ENCODE measurements at regions not wholly inside any gene's neighbourhood (a gene's known extent, or its start where the extent isn't known, plus 50 kb on each side); places are given as distances from the start of the nearest gene placed in this dataset.

DNA sequence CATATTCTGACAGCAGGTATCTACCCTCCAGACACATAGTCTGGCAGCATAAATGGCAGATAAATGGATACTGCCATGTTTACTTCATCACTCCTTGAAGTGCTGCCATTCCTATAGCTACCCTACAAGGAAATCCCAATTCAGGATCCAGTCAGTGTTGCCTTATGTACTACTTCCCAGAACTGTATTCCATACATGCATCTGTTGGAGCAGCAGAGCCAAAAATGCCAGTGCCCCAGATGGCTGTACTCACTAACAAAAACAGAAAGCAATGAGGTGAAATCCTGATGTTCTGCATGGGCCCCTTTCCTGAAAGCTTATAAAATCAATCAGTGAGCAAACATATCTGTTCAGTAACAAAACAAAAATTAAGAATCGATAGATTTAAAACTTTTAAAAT lies 490.0 kb upstream of the COX7C start:
- TF ChIP-seq, protein P1, sequence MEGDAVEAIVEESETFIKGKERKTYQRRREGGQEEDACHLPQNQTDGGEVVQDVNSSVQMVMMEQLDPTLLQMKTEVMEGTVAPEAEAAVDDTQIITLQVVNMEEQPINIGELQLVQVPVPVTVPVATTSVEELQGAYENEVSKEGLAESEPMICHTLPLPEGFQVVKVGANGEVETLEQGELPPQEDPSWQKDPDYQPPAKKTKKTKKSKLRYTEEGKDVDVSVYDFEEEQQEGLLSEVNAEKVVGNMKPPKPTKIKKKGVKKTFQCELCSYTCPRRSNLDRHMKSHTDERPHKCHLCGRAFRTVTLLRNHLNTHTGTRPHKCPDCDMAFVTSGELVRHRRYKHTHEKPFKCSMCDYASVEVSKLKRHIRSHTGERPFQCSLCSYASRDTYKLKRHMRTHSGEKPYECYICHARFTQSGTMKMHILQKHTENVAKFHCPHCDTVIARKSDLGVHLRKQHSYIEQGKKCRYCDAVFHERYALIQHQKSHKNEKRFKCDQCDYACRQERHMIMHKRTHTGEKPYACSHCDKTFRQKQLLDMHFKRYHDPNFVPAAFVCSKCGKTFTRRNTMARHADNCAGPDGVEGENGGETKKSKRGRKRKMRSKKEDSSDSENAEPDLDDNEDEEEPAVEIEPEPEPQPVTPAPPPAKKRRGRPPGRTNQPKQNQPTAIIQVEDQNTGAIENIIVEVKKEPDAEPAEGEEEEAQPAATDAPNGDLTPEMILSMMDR (IDR thresholded peaks at IDR 0.05; ENCODE audit: unreplicated experiment), result no peak
- Mint-ChIP-seq H3K4me3 (ENCODE audit: unreplicated experiment) (no peak overlapping the region), H3K9me3 (ENCODE audit: unreplicated experiment) (no peaks in the 10 kb centered on the region), H3K27ac (ENCODE audit: low read depth, unreplicated experiment) (no peak overlapping the region), H3K4me1 (ENCODE audit: insufficient read depth, unreplicated experiment) (no peaks in the 10 kb centered on the region), H3K27me3 (ENCODE audit: insufficient read depth, unreplicated experiment) (peaks cover 11% of the 10 kb centered on the region), H3K36me3 (ENCODE audit: insufficient read depth, unreplicated experiment) (no peaks in the 10 kb centered on the region)
- BruUV-seq (replicated peaks), result no TSS peak
- DNase-seq (ENCODE audit: unreplicated experiment), result no peak
- CTCF ChIA-PET, result interaction anchor here (0.6 kb wide), 2 partner anchors 112 to 1305 kb away, joined by 3 read pairs; no protein-coding TSS in a partner anchor
- intact Hi-C loops (cut with micrococcal nuclease), result no loop called here
- POLR2A ChIA-PET, result interaction anchor here (0.7 kb wide), 1 partner anchor 1777 kb away, joined by 3 read pairs; no protein-coding TSS in a partner anchor

DNA sequence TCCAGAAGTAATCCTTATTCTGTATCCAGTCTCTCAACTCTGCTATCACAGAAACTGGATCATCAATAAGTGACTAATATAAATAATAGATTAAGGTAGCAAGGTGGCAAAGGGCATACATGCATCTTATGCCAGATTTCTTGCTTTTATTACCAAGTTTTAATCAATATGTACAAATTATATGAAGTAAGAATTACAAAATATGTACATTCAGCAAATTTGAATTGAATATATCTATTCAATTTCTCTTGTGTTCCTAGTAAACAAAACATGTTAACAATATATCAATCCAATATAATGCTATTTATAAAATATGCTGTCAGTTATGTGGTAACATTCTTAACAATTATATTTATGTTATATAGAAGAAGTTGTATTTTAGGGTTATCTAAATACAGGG lies 488.7 kb upstream of the COX7C start:
- Mint-ChIP-seq H3K9me3 (ENCODE audit: unreplicated experiment) (no peaks in the 10 kb centered on the region), H3K36me3 (ENCODE audit: insufficient read depth, unreplicated experiment) (no peaks in the 10 kb centered on the region), H3K27ac (ENCODE audit: low read depth, unreplicated experiment) (no peak overlapping the region), H3K4me1 (ENCODE audit: insufficient read depth, unreplicated experiment) (no peaks in the 10 kb centered on the region), H3K4me3 (ENCODE audit: unreplicated experiment) (no peak overlapping the region), H3K27me3 (ENCODE audit: insufficient read depth, unreplicated experiment) (peaks cover 11% of the 10 kb centered on the region)
- intact Hi-C loops (cut with micrococcal nuclease), result no loop called here
- TF ChIP-seq, protein P1 (IDR thresholded peaks at IDR 0.05; ENCODE audit: unreplicated experiment), result no peak
- DNase-seq (ENCODE audit: unreplicated experiment), result no peak
- BruUV-seq (replicated peaks), result no TSS peak
- CTCF ChIA-PET, result no interaction called here
- POLR2A ChIA-PET, result no interaction called here

DNA sequence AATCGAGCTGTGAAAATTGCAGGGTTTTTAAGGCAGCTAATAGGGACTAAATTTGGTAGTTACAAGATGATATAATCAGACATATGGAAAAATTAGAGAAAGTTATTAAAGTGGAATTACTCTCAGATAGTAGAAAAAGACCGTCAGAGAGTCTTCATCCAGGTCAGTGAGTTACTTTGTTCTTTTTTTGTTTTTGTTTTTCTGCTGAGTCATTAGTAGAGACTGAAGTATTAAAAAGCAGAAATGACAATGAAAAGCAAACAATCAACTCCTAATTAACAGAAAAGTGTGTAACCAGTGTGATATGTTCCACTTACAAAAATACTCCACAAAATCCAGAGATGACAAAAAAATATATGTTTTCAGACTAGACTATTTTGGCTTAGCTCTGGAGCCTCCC lies 480.4 kb upstream of the COX7C start:
- Mint-ChIP-seq H3K27me3 (ENCODE audit: insufficient read depth, unreplicated experiment) (no peaks in the 10 kb centered on the region), H3K9me3 (ENCODE audit: unreplicated experiment) (peaks cover 7% of the 10 kb centered on the region), H3K4me1 (ENCODE audit: insufficient read depth, unreplicated experiment) (no peaks in the 10 kb centered on the region), H3K27ac (ENCODE audit: low read depth, unreplicated experiment) (no peak overlapping the region), H3K36me3 (ENCODE audit: insufficient read depth, unreplicated experiment) (no peaks in the 10 kb centered on the region), H3K4me3 (ENCODE audit: unreplicated experiment) (no peak overlapping the region)
- TF ChIP-seq, protein P1 (IDR thresholded peaks at IDR 0.05; ENCODE audit: unreplicated experiment), result no peak
- intact Hi-C loops (cut with micrococcal nuclease), result no loop called here
- ChIA-PET CTCF (no interaction called here), POLR2A (no interaction called here)
- DNase-seq (ENCODE audit: unreplicated experiment), result no peak
- no TSS peak for BruUV-seq (replicated peaks)

DNA sequence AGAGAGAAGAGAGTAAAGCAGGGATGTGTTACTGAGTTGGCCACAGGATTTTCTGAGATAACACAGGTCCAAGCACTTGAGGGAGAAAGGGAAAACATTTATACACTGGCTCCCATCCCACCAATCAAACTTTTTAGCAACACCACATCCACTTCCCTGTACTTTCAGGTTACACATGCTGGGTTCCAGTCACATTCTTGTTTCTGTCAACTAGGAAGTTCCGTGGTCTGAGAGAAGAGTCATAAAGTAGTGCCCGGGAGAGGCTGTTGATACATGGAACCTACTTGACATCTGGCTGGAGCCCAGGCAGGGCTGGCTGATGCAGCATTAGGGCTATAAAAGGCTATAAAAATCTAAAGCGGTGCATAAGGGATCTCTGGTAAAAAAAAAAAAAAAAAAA lies 473.9 kb upstream of the COX7C start:
- Mint-ChIP-seq H3K36me3 (ENCODE audit: insufficient read depth, unreplicated experiment) (no peaks in the 10 kb centered on the region), H3K27me3 (ENCODE audit: insufficient read depth, unreplicated experiment) (no peaks in the 10 kb centered on the region), H3K4me1 (ENCODE audit: insufficient read depth, unreplicated experiment) (no peaks in the 10 kb centered on the region), H3K27ac (ENCODE audit: low read depth, unreplicated experiment) (no peak overlapping the region), H3K4me3 (ENCODE audit: unreplicated experiment) (no peak overlapping the region), H3K9me3 (ENCODE audit: unreplicated experiment) (peaks cover 6% of the 10 kb centered on the region)
- POLR2A ChIA-PET, result no interaction called here
- intact Hi-C loops (cut with micrococcal nuclease), result no loop called here
- no TSS peak for BruUV-seq (replicated peaks)
- TF ChIP-seq, protein P1 (IDR thresholded peaks at IDR 0.05; ENCODE audit: unreplicated experiment), result no peak
- DNase-seq (ENCODE audit: unreplicated experiment), result no peak
- CTCF ChIA-PET, result no interaction called here

All from MCF 10A (cell line).